GM18519 (cell line): ENCODE measurements at regions not wholly inside any gene's neighbourhood (a gene's known extent, or its start where the extent isn't known, plus 50 kb on each side); places are given as distances from the start of the nearest gene placed in this dataset.
"Not testable (repeated sequence)": the region's sequence is repeated elsewhere in the genome, so short reads cannot be mapped to it uniquely, and the experiment has no call there.

Source experiments
- ATAC-seq: cut with Tn5 transposase; IDR thresholded peaks from one replicate; pipeline ENCODE4 v1.9.1; 2021; ENCODE audit warnings: mild to moderate bottlenecking, moderate library complexity; ENCODE audit not compliant: unreplicated experiment, low FRiP score

- no peak for ATAC-seq
Observed at GRCh38 chr12:125346362-125346761, 281.1 kb downstream of the AACS start.

- ATAC-seq, result no peak
Observed at GRCh38 chr12:125351788-125352187, 286.6 kb downstream of the AACS start.

- not testable (repeated sequence) for ATAC-seq
Observed at GRCh38 chr12:125353002-125353401, 287.8 kb downstream of the AACS start.

GRCh38 chr12:125353871-125354270, 288.6 kb downstream of the AACS start:
- ATAC-seq, result no peak

GRCh38 chr12:125355614-125356013, 290.4 kb downstream of the AACS start:
- no peak for ATAC-seq

- ATAC-seq, result no peak
Observed at GRCh38 chr12:125356111-125356510, 290.9 kb downstream of the AACS start.

- ATAC-seq, result no peak
Observed at GRCh38 chr12:125357561-125357960, 292.3 kb downstream of the AACS start.

GRCh38 chr12:125360540-125360939, 295.3 kb downstream of the AACS start:
- no peak for ATAC-seq

GRCh38 chr12:125371033-125371432, 305.8 kb downstream of the AACS start:
- ATAC-seq, result no peak

GRCh38 chr12:125372085-125372484, 306.9 kb downstream of the AACS start:
- ATAC-seq, result no peak

- ATAC-seq, result no peak
Observed at GRCh38 chr12:125373375-125373774, 308.1 kb downstream of the AACS start.

GRCh38 chr12:125376422-125376821, 311.2 kb downstream of the AACS start:
- ATAC-seq, result no peak

GRCh38 chr12:125377093-125377492, 311.9 kb downstream of the AACS start:
- ATAC-seq, result no peak

GRCh38 chr12:125381373-125381772, 316.1 kb downstream of the AACS start:
- ATAC-seq, result no peak

- no peak for ATAC-seq
Observed at GRCh38 chr12:125382926-125383325, 317.7 kb downstream of the AACS start.

- no peak for ATAC-seq
Observed at GRCh38 chr12:125386652-125387051, 321.4 kb downstream of the AACS start.

- ATAC-seq, result no peak
Observed at GRCh38 chr12:125387206-125387605, 322.0 kb downstream of the AACS start.

GRCh38 chr12:125389061-125389697, 323.9 kb downstream of the AACS start:
- no peak for ATAC-seq

GRCh38 chr12:125393569-125393968, 328.3 kb downstream of the AACS start:
- ATAC-seq, result no peak

- no peak for ATAC-seq
Observed at GRCh38 chr12:125395583-125396215, 330.5 kb downstream of the AACS start.

- no peak for ATAC-seq
Observed at GRCh38 chr12:125399489-125399888, 334.3 kb downstream of the AACS start.
